SK-N-MC (cell line): ENCODE measurements at regions not wholly inside any gene's neighbourhood (a gene's known extent, or its start where the extent isn't known, plus 50 kb on each side); places are given as distances from the start of the nearest gene placed in this dataset.

Experiments used
- DNase-seq: peaks from one replicate; pipeline ENCODE4 v3.0.0-alpha.2; 2011; ENCODE audit warnings: low read depth, low spot score
- H3K27ac ChIP-seq: fragments of 200-600 bp; sonication (generic); 2 replicates; pipeline ENCODE4 v1.5.1; 2016; ENCODE audit warnings: mixed run types
- H3K36me3 ChIP-seq: fragments of 200-600 bp; sonication (generic); 2 replicates; pipeline ENCODE4 v1.6.1; 2017; ENCODE audit warnings: antibody characterized with exemption, low read length, mixed read lengths; ENCODE audit not compliant: insufficient read depth
- H3K4me3 ChIP-seq: fragments of 200-600 bp; sonication (generic); 2 replicates; pipeline ENCODE4 v1.5.1; 2016
- H3K9ac ChIP-seq: fragments of 200-600 bp; sonication (generic); 2 replicates; pipeline ENCODE4 v1.8.0; 2017; ENCODE audit warnings: mixed run types, mixed read lengths; ENCODE audit not compliant: insufficient read length
- H3K9me3 ChIP-seq: fragments of 200-600 bp; sonication (generic); 2 replicates; pipeline ENCODE4 v1.6.1; 2017; ENCODE audit warnings: low read depth, mild to moderate bottlenecking, antibody characterized with exemption, low read length, moderate library complexity, mixed read lengths
- EZH2 ChIP-seq: fragments of 200-600 bp; sonication (generic); IDR thresholded peaks from one replicate; pipeline ENCODE4 v1.6.1; 2017; ENCODE audit warnings: antibody characterized with exemption
- FOXP2 ChIP-seq: optimal IDR thresholded peaks from 2 replicates; pipeline ENCODE3; 2011; ENCODE audit warnings: mild to moderate bottlenecking, moderate library complexity; ENCODE audit not compliant: insufficient read depth; ENCODE audit errors: extremely low read length, control extremely low read depth
- POLR2AphosphoS5 ChIP-seq: IDR thresholded peaks from 2 replicates; pipeline ENCODE4 v1.6.1; 2012; ENCODE audit warnings: mild to moderate bottlenecking, low read depth, low read length, borderline replicate concordance

DNA sequence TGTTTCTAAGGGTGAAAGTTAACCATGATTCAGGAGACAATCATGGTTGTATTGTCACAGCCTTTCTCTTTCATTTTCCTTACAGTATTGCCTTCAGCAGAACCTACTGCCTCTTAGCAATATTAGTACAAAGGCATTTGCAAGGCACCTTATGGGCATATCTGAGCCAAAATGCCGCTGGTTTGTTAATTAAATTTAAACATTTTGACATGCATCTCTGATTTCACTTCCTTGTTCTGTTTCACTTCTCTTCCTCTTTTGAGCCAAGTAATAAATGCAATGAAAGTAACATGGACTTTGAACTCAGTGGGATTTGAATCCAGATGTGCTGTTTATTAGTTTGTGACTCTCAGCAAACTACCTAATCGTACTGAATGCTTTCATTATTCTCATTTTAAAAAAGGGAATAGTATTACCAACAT, 467.4 kb upstream of the CITED2 start:
- Histone ChIP-seq H3K9me3 (no peaks in the 10 kb centered on the region), H3K4me3 (peak overlapping the region; percentile 44), H3K27ac (peak overlapping the region; percentile 74), H3K9ac (peak overlapping the region; percentile 52), H3K36me3 (no peaks in the 10 kb centered on the region)
- no peak for DNase-seq
- TF ChIP-seq FOXP2 = no peak
- TF ChIP-seq EZH2 = no peak
- TF ChIP-seq POLR2AphosphoS5 = no peak

DNA sequence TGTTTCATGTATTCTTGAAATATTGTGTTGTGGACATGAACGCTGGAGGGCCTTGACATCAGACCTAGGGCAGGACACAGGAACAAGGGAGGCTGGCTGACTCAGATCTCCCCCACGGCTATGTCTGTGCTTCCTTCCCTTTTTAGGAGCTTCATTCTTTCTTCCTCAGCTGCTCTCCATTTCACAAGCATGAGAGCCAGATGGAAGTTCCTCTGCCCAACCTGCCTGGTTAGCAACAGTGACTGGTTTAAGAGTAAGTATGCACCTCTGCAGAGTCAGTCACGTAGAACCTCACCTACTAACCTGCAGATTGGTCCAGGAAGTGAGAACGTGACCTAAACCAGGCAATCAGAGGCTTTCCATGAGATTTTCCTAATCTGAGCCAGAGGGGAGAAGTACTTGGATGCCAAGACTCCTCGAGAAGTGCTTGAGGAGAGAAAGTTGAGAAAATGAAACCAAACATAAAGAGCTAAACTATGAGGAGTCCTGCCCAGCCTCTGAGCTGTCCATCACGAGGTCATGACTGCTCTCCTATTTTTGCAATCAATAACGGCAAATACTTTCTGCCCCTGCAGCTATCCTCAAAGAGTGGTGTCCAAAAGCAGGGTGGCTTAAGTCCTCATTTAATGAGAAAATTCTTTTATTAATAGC, 465.2 kb upstream of the CITED2 start:
- no peak for DNase-seq
- no peak overlapping the region for H3K9ac ChIP-seq
- no peak overlapping the region for H3K4me3 ChIP-seq
- no peaks in the 10 kb centered on the region for H3K9me3 ChIP-seq
- no peak overlapping the region for H3K27ac ChIP-seq
- TF ChIP-seq EZH2 = no peak
- no peak for TF ChIP-seq FOXP2
- no peak for TF ChIP-seq POLR2AphosphoS5
- H3K36me3 ChIP-seq = no peaks in the 10 kb centered on the region

DNA sequence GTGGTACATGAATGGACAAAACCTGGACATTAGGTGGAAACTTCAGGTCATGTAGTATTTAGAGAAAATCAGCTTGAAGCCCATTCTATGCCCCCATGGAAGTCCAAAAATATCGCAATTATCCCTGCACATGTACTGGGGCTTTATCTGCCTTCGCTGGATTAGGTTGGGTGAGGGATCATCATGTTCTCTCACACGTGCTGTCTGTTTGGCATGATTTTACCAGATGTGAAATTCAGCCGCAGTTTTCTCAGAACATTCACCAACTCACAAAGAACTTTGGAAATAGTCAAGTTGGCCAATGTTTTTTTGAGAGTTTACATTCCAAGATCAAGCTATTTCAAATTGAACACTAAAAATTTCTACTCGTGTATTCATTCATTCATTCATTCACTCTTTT, 459.8 kb upstream of the CITED2 start:
- no peak for TF ChIP-seq FOXP2
- no peak for TF ChIP-seq EZH2
- TF ChIP-seq POLR2AphosphoS5 = no peak
- no peak for DNase-seq
- Histone ChIP-seq H3K27ac (no peak overlapping the region), H3K9me3 (no peaks in the 10 kb centered on the region), H3K36me3 (no peaks in the 10 kb centered on the region), H3K4me3 (no peak overlapping the region), H3K9ac (no peak overlapping the region)

DNA sequence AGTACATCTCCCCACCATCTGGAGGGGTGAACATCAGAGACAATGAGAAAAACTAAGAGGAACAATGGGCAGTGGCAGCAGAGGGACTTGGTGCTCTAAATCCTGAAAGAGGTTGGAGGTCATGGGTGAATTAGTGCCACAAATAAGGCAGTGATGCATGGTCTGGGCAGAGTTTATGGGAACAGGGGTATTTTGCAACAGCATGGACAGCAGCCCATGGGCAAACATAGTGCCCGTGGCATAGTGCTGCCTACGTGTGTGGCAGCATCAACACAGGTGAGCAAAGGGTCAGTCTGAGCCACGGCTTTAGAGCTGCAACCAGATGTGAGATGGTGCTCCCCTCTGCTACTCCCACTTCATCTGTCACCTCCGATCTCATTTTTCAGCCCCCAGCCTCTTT, 459.1 kb upstream of the CITED2 start:
- no peak for DNase-seq
- TF ChIP-seq FOXP2 (no peak), POLR2AphosphoS5 (no peak), EZH2 (no peak)
- Histone ChIP-seq H3K27ac (no peak overlapping the region), H3K9me3 (no peaks in the 10 kb centered on the region), H3K36me3 (no peaks in the 10 kb centered on the region), H3K9ac (no peak overlapping the region), H3K4me3 (no peak overlapping the region)

DNA sequence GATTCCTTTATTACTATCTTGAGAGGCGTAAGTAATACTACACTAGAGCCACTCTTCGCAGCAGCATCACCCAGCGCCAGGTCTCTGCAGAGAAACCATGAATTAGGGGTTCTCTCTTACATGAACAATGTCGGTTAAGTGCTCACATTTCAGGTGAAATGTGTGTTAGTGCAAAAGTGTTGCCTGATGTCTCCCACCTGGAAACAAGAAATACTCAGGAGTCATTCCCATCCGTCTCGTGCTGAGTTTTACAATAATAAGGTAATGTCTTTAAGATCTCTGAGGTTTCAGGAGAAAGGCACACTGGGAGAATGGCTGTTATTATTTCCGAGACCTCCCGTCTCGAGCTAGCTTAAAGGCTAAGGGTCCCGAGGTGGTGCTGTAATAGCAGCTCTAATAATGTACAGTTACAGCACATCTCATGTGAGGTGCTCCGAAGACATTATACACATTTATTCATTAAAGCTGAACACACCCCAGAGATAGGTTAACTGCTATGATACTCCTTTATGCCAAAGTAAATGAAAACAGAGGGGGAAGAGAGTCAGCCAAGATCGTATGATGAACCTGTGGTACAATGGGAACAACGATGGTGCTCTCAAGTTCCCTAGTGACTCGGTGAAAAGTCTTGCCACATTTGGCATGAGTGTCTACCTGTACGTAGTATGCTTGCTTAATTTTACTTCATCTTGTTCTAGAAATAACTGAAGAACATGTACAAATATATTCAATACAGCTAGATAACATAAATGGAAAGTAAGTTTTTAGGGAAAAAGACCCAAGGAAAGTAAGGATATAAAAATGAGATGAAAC, 458.3 kb upstream of the CITED2 start:
- no peak for DNase-seq
- Histone ChIP-seq H3K27ac (no peak overlapping the region), H3K9ac (no peak overlapping the region), H3K9me3 (no peaks in the 10 kb centered on the region), H3K4me3 (no peak overlapping the region), H3K36me3 (no peaks in the 10 kb centered on the region)
- TF ChIP-seq POLR2AphosphoS5 (no peak), EZH2 (no peak), FOXP2 (no peak)

DNA sequence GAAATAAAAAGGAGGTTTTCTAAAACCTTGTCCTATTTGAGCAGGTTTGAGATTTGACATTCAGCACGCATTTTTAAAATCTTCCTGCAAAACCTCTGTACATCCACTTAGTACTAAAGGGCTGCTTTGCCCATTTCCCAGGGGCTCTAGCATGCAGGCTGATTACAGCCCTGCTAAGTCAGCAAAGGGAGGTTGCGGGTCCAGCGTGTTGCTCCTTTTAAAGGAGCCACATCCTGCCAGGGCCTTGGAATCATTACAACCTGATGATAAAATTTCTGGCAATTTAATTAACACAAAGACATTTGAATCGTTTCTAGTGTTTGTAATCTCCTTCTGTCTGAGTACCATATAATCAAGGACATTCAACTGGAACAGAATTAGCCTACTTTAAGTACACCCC, 455.1 kb upstream of the CITED2 start:
- Histone ChIP-seq H3K9me3 (no peaks in the 10 kb centered on the region), H3K4me3 (no peak overlapping the region), H3K27ac (no peak overlapping the region), H3K9ac (no peak overlapping the region), H3K36me3 (no peaks in the 10 kb centered on the region)
- TF ChIP-seq POLR2AphosphoS5 = no peak
- TF ChIP-seq FOXP2 = no peak
- no peak for TF ChIP-seq EZH2
- DNase-seq = no peak

DNA sequence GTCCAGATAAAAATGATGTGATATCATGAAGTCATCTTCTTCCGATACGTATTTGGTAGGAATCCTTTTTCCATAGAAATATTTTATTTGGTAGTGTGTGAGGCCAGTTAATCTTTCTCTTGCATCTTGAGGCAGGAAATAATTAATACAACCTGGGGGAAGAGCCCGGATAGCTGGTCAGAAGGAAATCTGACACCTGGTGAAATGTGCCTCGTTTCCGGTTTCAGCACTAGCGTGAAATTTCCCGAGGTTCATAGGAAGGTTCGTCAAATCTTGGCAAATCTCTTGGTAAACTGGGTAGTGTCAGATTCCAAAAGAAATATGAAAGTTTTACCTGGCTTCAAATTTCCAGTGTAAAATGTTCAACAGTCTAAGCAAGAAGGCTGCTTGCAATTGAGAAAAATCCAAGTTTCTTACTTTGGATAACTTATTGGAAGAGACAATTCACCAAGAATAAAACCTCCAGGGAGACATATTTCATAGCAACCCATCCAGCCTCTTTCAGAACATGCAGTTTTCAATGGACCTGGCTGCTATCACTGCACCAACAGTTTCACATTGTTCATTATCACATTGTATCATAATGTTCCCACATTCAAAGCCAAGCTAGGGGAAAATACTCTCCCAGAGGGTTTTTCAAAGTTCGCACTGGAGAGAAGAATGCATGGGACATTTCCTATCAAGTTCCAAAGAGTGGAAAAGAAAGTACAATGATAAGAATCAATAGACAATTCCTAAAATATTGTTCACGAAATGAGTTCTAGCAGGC, 454.5 kb upstream of the CITED2 start:
- no peak for DNase-seq
- no peak overlapping the region for H3K4me3 ChIP-seq
- TF ChIP-seq POLR2AphosphoS5 (peak; percentile 27; the same call in 1 of the 2 replicates), FOXP2 (no peak)
- H3K9me3 ChIP-seq = no peaks in the 10 kb centered on the region
- no peak overlapping the region for H3K27ac ChIP-seq
- no peak overlapping the region for H3K9ac ChIP-seq
- no peaks in the 10 kb centered on the region for H3K36me3 ChIP-seq

DNA sequence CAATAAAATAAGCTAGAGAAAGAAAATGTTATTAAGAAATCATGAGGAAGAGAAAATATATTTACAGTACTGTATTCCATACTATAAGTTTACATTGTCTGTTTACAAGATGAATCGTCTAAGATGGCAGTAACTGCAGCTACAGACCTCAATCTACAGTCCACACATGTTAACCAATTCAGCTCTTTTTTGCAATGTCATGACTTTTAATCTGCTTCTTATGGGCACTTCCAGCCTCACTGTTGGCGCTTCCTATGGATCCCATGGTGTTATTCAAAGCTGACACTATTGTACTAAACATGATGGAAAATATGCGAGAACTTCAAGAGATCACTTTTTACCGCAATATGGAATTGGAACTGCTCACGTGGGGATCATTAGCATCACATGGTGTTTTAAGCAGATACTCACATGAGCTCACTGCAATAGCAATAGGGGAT, 451.5 kb upstream of the CITED2 start:
- Histone ChIP-seq H3K9ac (no peak overlapping the region), H3K9me3 (no peaks in the 10 kb centered on the region), H3K27ac (no peak overlapping the region), H3K36me3 (no peaks in the 10 kb centered on the region), H3K4me3 (no peak overlapping the region)
- no peak for TF ChIP-seq EZH2
- no peak for TF ChIP-seq POLR2AphosphoS5
- TF ChIP-seq FOXP2 = no peak
- DNase-seq = no peak
